Smooth muscle cell (in vitro differentiated cells): ENCODE measurements at regions not wholly inside any gene's neighbourhood (a gene's known extent, or its start where the extent isn't known, plus 50 kb on each side); places are given as distances from the start of the nearest gene placed in this dataset.

ENCODE experiments used
- DNase-seq: peaks from one replicate; lab custom pipeline; 2025; ENCODE audit not compliant: unreplicated experiment; lab: John Stamatoyannopoulos, UW
- H2AFZ ChIP-seq: fragments of 200-600 bp; sonication (generic); 2 replicates; pipeline ENCODE4 v1.6.0; 2016; ENCODE audit warnings: antibody characterized with exemption, low read depth, mild to moderate bottlenecking
- H3F3A ChIP-seq: fragments of 200-600 bp; sonication (generic); 2 replicates; pipeline ENCODE4 v1.6.0; 2017; ENCODE audit warnings: antibody characterized with exemption, low read depth
- H3K27ac ChIP-seq: fragments of 200-600 bp; sonication (generic); 2 replicates; pipeline ENCODE4 v1.5.1; 2016; ENCODE audit warnings: low read depth, mild to moderate bottlenecking
- H3K27me3 ChIP-seq: fragments of 200-600 bp; sonication (generic); 2 replicates; pipeline ENCODE4 v1.6.1; 2016; ENCODE audit warnings: low read depth, mild to moderate bottlenecking
- H3K36me3 ChIP-seq: fragments of 200-600 bp; sonication (generic); 2 replicates; pipeline ENCODE4 v1.5.1; 2016; ENCODE audit warnings: low read depth
- H3K4me1 ChIP-seq: fragments of 200-600 bp; sonication (generic); 2 replicates; pipeline ENCODE4 v1.5.1; 2016; ENCODE audit warnings: low read depth
- H3K4me2 ChIP-seq: fragments of 200-600 bp; sonication (generic); 2 replicates; pipeline ENCODE4 v1.6.0; 2016; ENCODE audit warnings: mild to moderate bottlenecking
- H3K4me3 ChIP-seq: fragments of 200-600 bp; sonication (generic); 2 replicates; pipeline ENCODE4 v1.5.1; 2016; ENCODE audit warnings: mild to moderate bottlenecking
- H3K79me2 ChIP-seq: fragments of 200-600 bp; sonication (generic); 2 replicates; pipeline ENCODE4 v1.6.0; 2016; ENCODE audit warnings: low read depth, mild to moderate bottlenecking
- H3K9ac ChIP-seq: fragments of 200-600 bp; sonication (generic); 2 replicates; pipeline ENCODE4 v1.6.0; 2016; ENCODE audit warnings: low read depth
- H3K9me3 ChIP-seq: fragments of 200-600 bp; sonication (generic); replicated peaks from 2 replicates; pipeline ENCODE4 v1.5.1; 2016; ENCODE audit warnings: low read depth
- H4K20me1 ChIP-seq: fragments of 200-600 bp; sonication (generic); 2 replicates; pipeline ENCODE4 v1.6.0; 2016; ENCODE audit warnings: low read depth
- WGBS: methylation state at CpG from one replicate; pipeline ENCODE4 v1.1.7; 2016; ENCODE audit warnings: low lambda C conversion rate; 5-methylcytosine and 5-hydroxymethylcytosine counted together
- TF ChIP-seq, protein P1 (sequence below): fragments of 200-600 bp; sonication (generic); IDR thresholded peaks from 2 replicates; pipeline ENCODE4 v1.5.1; 2017; ENCODE audit warnings: borderline replicate concordance, mild to moderate bottlenecking, antibody characterized with exemption; ENCODE audit not compliant: insufficient read depth, poor library complexity, severe bottlenecking

DNA sequence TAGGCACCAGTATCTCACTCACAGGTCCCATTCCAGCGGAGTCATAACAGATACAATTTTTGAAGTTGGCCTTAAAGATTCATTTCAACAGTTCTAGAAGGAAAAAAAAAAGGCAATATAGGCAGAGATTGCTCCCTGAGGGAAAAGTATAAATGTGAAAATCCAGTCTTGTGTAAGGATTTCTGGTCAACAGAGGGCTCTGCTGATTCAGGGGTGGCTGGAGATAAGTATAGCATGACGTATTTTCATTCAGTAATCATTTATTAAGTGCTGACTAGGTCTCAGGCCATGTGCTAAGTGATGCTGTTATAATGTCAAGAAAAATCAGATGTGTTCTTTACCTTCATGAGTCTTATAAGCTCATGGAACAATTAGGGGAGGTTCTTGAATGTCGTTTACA lies 377.3 kb upstream of the MEF2C start:
- no peak for DNase-seq
- H3K27ac ChIP-seq: no peak overlapping the region
- H3K9me3 ChIP-seq: no peaks in the 10 kb centered on the region
- TF ChIP-seq, protein P1, sequence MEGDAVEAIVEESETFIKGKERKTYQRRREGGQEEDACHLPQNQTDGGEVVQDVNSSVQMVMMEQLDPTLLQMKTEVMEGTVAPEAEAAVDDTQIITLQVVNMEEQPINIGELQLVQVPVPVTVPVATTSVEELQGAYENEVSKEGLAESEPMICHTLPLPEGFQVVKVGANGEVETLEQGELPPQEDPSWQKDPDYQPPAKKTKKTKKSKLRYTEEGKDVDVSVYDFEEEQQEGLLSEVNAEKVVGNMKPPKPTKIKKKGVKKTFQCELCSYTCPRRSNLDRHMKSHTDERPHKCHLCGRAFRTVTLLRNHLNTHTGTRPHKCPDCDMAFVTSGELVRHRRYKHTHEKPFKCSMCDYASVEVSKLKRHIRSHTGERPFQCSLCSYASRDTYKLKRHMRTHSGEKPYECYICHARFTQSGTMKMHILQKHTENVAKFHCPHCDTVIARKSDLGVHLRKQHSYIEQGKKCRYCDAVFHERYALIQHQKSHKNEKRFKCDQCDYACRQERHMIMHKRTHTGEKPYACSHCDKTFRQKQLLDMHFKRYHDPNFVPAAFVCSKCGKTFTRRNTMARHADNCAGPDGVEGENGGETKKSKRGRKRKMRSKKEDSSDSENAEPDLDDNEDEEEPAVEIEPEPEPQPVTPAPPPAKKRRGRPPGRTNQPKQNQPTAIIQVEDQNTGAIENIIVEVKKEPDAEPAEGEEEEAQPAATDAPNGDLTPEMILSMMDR: no peak
- WGBS: 77% methylated on average over 3 of the region's 3 CpGs
- H3K4me1 ChIP-seq: no peaks in the 10 kb centered on the region
- no peaks in the 10 kb centered on the region for H3K27me3 ChIP-seq
- H3K4me2 ChIP-seq: no peak overlapping the region
- H4K20me1 ChIP-seq: no peaks in the 10 kb centered on the region
- no peaks in the 10 kb centered on the region for H3K79me2 ChIP-seq
- H2AFZ ChIP-seq: no peak overlapping the region
- H3K9ac ChIP-seq: no peak overlapping the region
- H3K36me3 ChIP-seq: no peaks in the 10 kb centered on the region
- no peak overlapping the region for H3K4me3 ChIP-seq
- no peaks in the 10 kb centered on the region for H3F3A ChIP-seq

DNA sequence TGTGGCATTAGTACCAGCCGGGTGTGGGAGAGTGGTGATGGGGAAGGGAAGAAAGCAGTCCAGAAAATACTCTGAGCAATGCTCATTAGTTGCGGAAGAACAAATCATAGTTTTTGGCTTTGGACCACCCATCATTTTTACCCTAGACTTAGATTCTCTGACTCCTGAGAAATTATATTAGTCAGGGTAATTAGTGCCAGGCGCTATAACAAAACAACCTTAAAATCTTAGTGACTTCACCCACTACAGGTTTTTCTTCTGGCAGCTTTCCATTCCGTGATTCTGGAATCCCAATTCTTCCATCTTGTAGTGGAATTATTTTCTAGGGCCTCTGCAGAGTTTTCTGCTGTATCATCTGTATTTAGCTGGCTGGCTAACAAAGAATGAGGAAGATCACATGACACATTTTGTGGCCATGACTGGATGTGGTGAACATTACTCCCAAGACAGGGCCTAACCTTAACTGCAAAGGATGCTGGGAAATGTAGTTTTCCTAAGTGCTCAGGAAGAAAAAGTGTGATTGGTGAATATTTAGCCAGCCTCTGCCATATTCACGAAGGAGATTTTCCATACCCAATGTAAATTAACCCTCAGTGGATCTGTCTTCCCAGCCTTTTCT lies 373.0 kb upstream of the MEF2C start:
- WGBS: 94% methylated on average over 5 of the region's 5 CpGs
- TF ChIP-seq, protein P1: no peak
- H3K9ac ChIP-seq: no peak overlapping the region

DNA sequence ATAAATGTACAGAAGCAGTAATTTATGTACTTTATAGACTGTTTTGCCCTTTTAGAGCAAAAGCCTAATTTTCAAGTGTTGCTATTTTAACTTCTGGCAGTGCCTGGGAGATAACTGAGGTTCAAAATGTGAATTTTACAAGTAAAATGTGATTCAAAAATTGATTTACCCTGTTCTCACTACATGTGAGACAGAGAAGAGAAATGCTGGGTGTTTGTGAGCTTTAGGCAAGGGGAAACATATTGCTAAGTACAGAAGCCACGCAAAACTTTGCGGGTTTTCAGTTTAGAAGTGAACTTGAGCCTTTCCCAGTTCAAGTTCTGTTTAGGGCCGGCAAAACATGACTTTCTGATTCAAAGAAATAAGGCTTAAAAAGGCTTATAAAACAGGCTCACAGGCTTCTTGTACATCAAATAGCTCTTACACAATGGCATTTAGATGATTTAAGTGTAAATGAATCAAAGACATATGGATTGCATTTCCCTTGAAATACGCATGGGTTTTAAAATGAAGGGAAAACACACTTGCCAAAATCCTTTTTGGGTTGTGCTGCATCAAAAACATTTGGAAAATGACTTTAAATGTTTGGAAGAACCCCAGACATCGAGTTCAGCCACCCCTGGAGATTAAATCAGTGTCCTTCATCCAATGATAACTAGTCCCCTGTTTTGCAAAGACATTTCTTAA lies 370.8 kb upstream of the MEF2C start:
- 36% methylated on average over 5 of the region's 5 CpGs for WGBS

More for the DNA sequence above, 373.0 kb upstream of the MEF2C start:
- Histone ChIP-seq H3F3A (peaks cover 4% of the 10 kb centered on the region), H4K20me1 (no peaks in the 10 kb centered on the region), H3K27me3 (no peaks in the 10 kb centered on the region), H3K9me3 (no peaks in the 10 kb centered on the region), H2AFZ (no peak overlapping the region), H3K27ac (no peak overlapping the region), H3K4me1 (no peaks in the 10 kb centered on the region), H3K79me2 (no peaks in the 10 kb centered on the region), H3K4me2 (no peak overlapping the region), H3K4me3 (no peak overlapping the region), H3K36me3 (no peaks in the 10 kb centered on the region)
- no peak for DNase-seq

More for the DNA sequence above, 370.8 kb upstream of the MEF2C start:
- Histone ChIP-seq H3K27ac (no peak overlapping the region), H2AFZ (peak overlapping the region; percentile 65), H3K36me3 (no peaks in the 10 kb centered on the region), H3K9me3 (no peaks in the 10 kb centered on the region), H4K20me1 (no peaks in the 10 kb centered on the region), H3K27me3 (no peaks in the 10 kb centered on the region), H3K4me2 (peak overlapping the region; percentile 1), H3K4me1 (no peaks in the 10 kb centered on the region), H3F3A (peaks cover 4% of the 10 kb centered on the region), H3K9ac (no peak overlapping the region), H3K79me2 (no peaks in the 10 kb centered on the region), H3K4me3 (no peak overlapping the region)
- TF ChIP-seq, protein P1: no peak
- DNase-seq: no peak
